SH-SY5Y (cell line): ENCODE measurements at regions not wholly inside any gene's neighbourhood (a gene's known extent, or its start where the extent isn't known, plus 50 kb on each side); places are given as distances from the start of the nearest gene placed in this dataset.

Source experiments
- GATA2 ChIP-seq: IDR thresholded peaks from 2 replicates; pipeline ENCODE4 v1.6.1; 2011; ENCODE audit warnings: mild to moderate bottlenecking, low read depth, low read length
- GATA3 ChIP-seq: IDR thresholded peaks from 2 replicates; pipeline ENCODE4 v1.6.1; 2011; ENCODE audit warnings: low read depth, mild to moderate bottlenecking, low read length, moderate library complexity

GRCh38 chr5:167167191-167167795 is 1124.2 kb upstream of the WWC1 start:
- TF ChIP-seq GATA3 (no peak), GATA2 (no peak)
